ENCODE measurements at regions not wholly inside any gene's neighbourhood (a gene's known extent, or its start where the extent isn't known, plus 50 kb on each side); places are given as distances from the start of the nearest gene placed in this dataset.

- Histone ChIP-seq H3K4me3 (replicated peaks; ENCODE audit: insufficient read depth, low read length) (no peak overlapping the region), H3K27me3 (ENCODE audit: insufficient read depth, poor library complexity, severe bottlenecking) (no peaks in the 10 kb centered on the region), H3K27ac (replicated peaks) (no peak overlapping the region)
- DNase-seq (ENCODE audit: low read depth in 1 of 2, low spot score in 1 of 2) = no peak
- TF ChIP-seq, protein P1, sequence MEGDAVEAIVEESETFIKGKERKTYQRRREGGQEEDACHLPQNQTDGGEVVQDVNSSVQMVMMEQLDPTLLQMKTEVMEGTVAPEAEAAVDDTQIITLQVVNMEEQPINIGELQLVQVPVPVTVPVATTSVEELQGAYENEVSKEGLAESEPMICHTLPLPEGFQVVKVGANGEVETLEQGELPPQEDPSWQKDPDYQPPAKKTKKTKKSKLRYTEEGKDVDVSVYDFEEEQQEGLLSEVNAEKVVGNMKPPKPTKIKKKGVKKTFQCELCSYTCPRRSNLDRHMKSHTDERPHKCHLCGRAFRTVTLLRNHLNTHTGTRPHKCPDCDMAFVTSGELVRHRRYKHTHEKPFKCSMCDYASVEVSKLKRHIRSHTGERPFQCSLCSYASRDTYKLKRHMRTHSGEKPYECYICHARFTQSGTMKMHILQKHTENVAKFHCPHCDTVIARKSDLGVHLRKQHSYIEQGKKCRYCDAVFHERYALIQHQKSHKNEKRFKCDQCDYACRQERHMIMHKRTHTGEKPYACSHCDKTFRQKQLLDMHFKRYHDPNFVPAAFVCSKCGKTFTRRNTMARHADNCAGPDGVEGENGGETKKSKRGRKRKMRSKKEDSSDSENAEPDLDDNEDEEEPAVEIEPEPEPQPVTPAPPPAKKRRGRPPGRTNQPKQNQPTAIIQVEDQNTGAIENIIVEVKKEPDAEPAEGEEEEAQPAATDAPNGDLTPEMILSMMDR (IDR thresholded peaks at IDR 0.05; ENCODE audit: insufficient read depth, low read length) = no peak
- TF ChIP-seq GABPA (IDR thresholded peaks at IDR 0.05; ENCODE audit: low read depth) (no peak), REST (IDR thresholded peaks at IDR 0.05; ENCODE audit: insufficient replicate concordance, low read depth) (no peak), POLR2AphosphoS5 (IDR thresholded peaks at IDR 0.05; ENCODE audit: low read depth) (no peak), SPI1 (IDR thresholded peaks at IDR 0.05; ENCODE audit: borderline replicate concordance, low read depth) (no peak)
These were observed 146.4 kb upstream of the ARID2 start for GRCh38 chr12:45582986-45583659.

DNA sequence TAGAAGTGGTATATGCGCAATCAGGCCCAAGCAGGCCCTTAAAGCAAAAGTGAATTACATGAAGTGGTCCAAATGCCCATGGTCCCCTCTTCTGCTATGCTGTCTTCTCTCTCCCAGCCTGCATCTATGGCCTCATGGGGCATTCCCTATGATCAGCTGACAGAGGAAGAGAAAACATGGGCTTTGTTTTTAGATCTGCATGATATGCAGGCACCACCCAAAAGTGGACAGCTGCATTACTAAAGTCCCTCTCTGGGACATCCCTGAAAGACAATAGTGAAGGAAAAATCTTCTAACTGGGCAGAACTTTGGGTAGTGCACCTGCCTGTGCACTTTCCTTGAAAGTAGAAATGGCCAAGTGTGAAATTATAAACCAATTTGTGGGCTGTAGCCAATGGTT lies 145.2 kb upstream of the ARID2 start:
- Histone ChIP-seq H3K4me3 (replicated peaks; ENCODE audit: insufficient read depth, low read length) (no peak overlapping the region), H3K27me3 (ENCODE audit: insufficient read depth, poor library complexity, severe bottlenecking) (no peaks in the 10 kb centered on the region), H3K27ac (replicated peaks) (no peak overlapping the region)
- TF ChIP-seq POLR2AphosphoS5 (IDR thresholded peaks at IDR 0.05; ENCODE audit: low read depth) = no peak
- TF ChIP-seq, protein P1 (IDR thresholded peaks at IDR 0.05; ENCODE audit: insufficient read depth, low read length) = no peak
- no peak for DNase-seq (ENCODE audit: low read depth in 1 of 2, low spot score in 1 of 2)

GRCh38 chr12:45585522-45586230 lies 143.8 kb upstream of the ARID2 start:
- H3K27ac ChIP-seq (replicated peaks) = no peak overlapping the region
- no peak overlapping the region for H3K4me3 ChIP-seq (replicated peaks; ENCODE audit: insufficient read depth, low read length)
- H3K27me3 ChIP-seq (ENCODE audit: insufficient read depth, poor library complexity, severe bottlenecking) = no peaks in the 10 kb centered on the region
- no peak for DNase-seq (ENCODE audit: low read depth in 1 of 2, low spot score in 1 of 2)
- TF ChIP-seq POLR2AphosphoS5 (IDR thresholded peaks at IDR 0.05; ENCODE audit: low read depth) (no peak), SPI1 (IDR thresholded peaks at IDR 0.05; ENCODE audit: borderline replicate concordance, low read depth) (no peak), GABPA (IDR thresholded peaks at IDR 0.05; ENCODE audit: low read depth) (no peak), REST (IDR thresholded peaks at IDR 0.05; ENCODE audit: insufficient replicate concordance, low read depth) (no peak)
- TF ChIP-seq, protein P1 (IDR thresholded peaks at IDR 0.05; ENCODE audit: insufficient read depth, low read length) = no peak

Measured in HL-60 (cell line).